Gastrocnemius medialis (tissue), 4 donors: ENCODE measurements at regions not wholly inside any gene's neighbourhood (a gene's known extent, or its start where the extent isn't known, plus 50 kb on each side); places are given as distances from the start of the nearest gene placed in this dataset.

Experiments
- CTCF ChIP-seq, 5 experiments: fragments of 450-650 bp in 3 of 5; fragments of 200-600 bp in 2 of 5; sonication (generic) in 2 of 5; IDR thresholded peaks in 4 of 5; conservative IDR thresholded peaks in 1 of 5; 1 replicate in 4 of 5; 2 replicates in 1 of 5; pipeline ENCODE4 v1.5.1; 2016 to 2019; ENCODE audit warnings: antibody characterized with exemption in 5 of 5, mild to moderate bottlenecking in 3 of 5, moderate library complexity in 3 of 5
- POLR2A ChIP-seq, 2 donors: fragments of 450-650 bp; IDR thresholded peaks; one replicate each; pipeline ENCODE4 v1.6.1; 2017; ENCODE audit warnings: antibody characterized with exemption in 2 of 2, mild to moderate bottlenecking in 2 of 2, moderate library complexity in 2 of 2

- TF ChIP-seq POLR2A (IDR thresholded peaks at IDR 0.05) = no peak
- TF ChIP-seq CTCF (IDR thresholded peaks at IDR 0.05 in 4 of 5, conservative IDR thresholded peaks at IDR 0.05 in 1 of 5) = no peak
These were observed 115.9 kb downstream of the LITAF start for GRCh38 chr16:11470676-11471415.
